ENCODE measurements at regions not wholly inside any gene's neighbourhood (a gene's known extent, or its start where the extent isn't known, plus 50 kb on each side); places are given as distances from the start of the nearest gene placed in this dataset.

GRCh38 chr18:78169174-78169864 is 810.3 kb upstream of the SALL3 start:
- TF ChIP-seq ARNTL (CRISPR knock-in tag; IDR thresholded peaks at IDR 0.05; ENCODE audit: borderline replicate concordance, low read depth), result no peak
- no peak for TF ChIP-seq CSRNP3 (CRISPR knock-in tag; IDR thresholded peaks at IDR 0.05)
- no peak for TF ChIP-seq POU6F1 (CRISPR knock-in tag; IDR thresholded peaks at IDR 0.05; ENCODE audit: borderline replicate concordance, low read depth)
- TF ChIP-seq ZNF70 (CRISPR knock-in tag; IDR thresholded peaks at IDR 0.05), result no peak
- TF ChIP-seq CSDC2 (CRISPR knock-in tag; IDR thresholded peaks at IDR 0.05), result no peak
- no peak for TF ChIP-seq ZFP3 (CRISPR knock-in tag; IDR thresholded peaks at IDR 0.05)
- no peak for TF ChIP-seq ZNF8 (CRISPR knock-in tag; IDR thresholded peaks at IDR 0.05)
- TF ChIP-seq ZC3H10 (CRISPR knock-in tag; IDR thresholded peaks at IDR 0.05), result no peak
- no peak for TF ChIP-seq TOX (CRISPR knock-in tag; IDR thresholded peaks at IDR 0.05; ENCODE audit: borderline replicate concordance)
- TF ChIP-seq ZNF565 (CRISPR knock-in tag; conservative IDR thresholded peaks at IDR 0.05; ENCODE audit: low read depth), result no peak
- TF ChIP-seq CREB5 (CRISPR knock-in tag; IDR thresholded peaks at IDR 0.05; ENCODE audit: low read depth), result no peak
- no peak for TF ChIP-seq ZFP30 (CRISPR knock-in tag; IDR thresholded peaks at IDR 0.05)
- no peak for TF ChIP-seq BACH2 (CRISPR knock-in tag; IDR thresholded peaks at IDR 0.05; ENCODE audit: borderline replicate concordance)
- no peak for ATAC-seq

GRCh38 chr18:78171954-78172353 is 807.7 kb upstream of the SALL3 start:
- no peak for ATAC-seq
- TF ChIP-seq CSDC2 (CRISPR knock-in tag; IDR thresholded peaks at IDR 0.05) (no peak), CREB5 (CRISPR knock-in tag; IDR thresholded peaks at IDR 0.05; ENCODE audit: low read depth) (no peak), ZNF8 (CRISPR knock-in tag; IDR thresholded peaks at IDR 0.05) (no peak), PATZ1 (CRISPR knock-in tag; IDR thresholded peaks at IDR 0.05; ENCODE audit: borderline replicate concordance) (no peak), BACH2 (CRISPR knock-in tag; IDR thresholded peaks at IDR 0.05; ENCODE audit: borderline replicate concordance) (no peak), OSR1 (CRISPR knock-in tag; IDR thresholded peaks at IDR 0.05) (no peak), ZFP30 (CRISPR knock-in tag; IDR thresholded peaks at IDR 0.05) (no peak), POU6F1 (CRISPR knock-in tag; IDR thresholded peaks at IDR 0.05; ENCODE audit: borderline replicate concordance, low read depth) (no peak), ARNTL (CRISPR knock-in tag; IDR thresholded peaks at IDR 0.05; ENCODE audit: borderline replicate concordance, low read depth) (no peak), ZFP3 (CRISPR knock-in tag; IDR thresholded peaks at IDR 0.05) (no peak), TCF4 (CRISPR knock-in tag; IDR thresholded peaks at IDR 0.05; ENCODE audit: borderline replicate concordance) (no peak), TOX (CRISPR knock-in tag; IDR thresholded peaks at IDR 0.05; ENCODE audit: borderline replicate concordance) (no peak), SNAI2 (CRISPR knock-in tag; IDR thresholded peaks at IDR 0.05) (no peak), CSRNP3 (CRISPR knock-in tag; IDR thresholded peaks at IDR 0.05) (no peak), GLIS3 (CRISPR knock-in tag; IDR thresholded peaks at IDR 0.05) (no peak)
